GF-D8 (cell line): ENCODE measurements at regions not wholly inside any gene's neighbourhood (a gene's known extent, or its start where the extent isn't known, plus 50 kb on each side); places are given as distances from the start of the nearest gene placed in this dataset.
"Not testable (repeated sequence)": the region's sequence is repeated elsewhere in the genome, so short reads cannot be mapped to it uniquely, and the experiment has no call there.

Experiments used
- DNase-seq: peaks from one replicate; lab custom pipeline; 2025; lab: John Stamatoyannopoulos, UW

DNA sequence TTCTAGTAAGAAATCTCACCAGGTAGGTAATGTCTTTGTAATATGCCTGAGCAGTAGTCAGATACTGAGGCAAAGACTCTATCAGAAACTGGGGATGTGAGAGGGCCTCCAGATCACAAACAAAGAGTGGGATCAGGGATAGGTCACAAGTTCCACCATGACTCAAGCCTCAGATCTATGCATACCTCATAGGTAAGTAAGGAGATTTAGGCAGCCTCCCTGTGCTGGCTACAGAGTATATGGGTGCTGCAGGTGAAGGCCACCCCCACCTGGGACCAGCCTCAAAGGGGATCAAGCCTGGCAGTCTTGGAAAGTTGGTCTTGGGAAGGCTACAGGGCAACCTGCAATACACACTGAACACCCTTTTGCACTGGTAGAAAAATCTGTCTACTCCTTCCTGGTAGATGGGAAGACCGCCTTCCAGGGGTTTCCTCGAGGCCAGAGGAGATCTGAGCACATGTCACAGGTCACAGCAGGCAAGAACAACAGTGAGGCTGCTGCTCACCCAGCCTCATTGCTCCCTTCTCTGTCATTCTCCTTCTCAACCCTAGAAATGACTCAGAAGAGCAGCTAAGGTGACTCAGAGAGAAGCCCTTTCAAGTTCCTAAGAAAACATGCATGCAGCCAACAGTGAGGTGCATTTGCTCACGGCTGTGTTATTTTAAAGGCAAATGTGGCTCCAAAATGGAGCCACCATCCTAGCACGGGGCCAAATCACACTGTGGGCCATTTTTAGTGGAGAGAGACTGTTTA, 143.4 kb upstream of the CDKN3 start:
- no peak for DNase-seq

DNA sequence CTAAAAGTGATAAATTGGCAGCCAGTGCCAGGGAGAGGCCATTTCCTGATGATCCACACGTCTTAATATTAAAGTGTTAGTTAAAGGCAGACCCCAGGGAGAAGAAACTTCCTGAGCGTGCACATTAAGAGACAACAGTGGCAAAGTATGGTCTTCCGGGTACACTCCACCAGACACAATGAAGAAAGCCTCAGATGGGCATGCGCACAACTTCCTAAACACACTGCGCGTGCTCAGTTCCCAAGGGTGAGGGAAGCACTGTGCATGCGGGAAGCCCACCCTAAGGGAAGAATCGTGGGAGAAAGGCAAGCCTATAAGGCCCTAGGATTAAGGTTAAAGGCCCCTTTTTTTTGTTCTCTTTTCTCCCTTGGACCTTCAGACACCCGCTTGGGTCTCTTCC, 140.7 kb upstream of the CDKN3 start:
- DNase-seq = no peak

DNA sequence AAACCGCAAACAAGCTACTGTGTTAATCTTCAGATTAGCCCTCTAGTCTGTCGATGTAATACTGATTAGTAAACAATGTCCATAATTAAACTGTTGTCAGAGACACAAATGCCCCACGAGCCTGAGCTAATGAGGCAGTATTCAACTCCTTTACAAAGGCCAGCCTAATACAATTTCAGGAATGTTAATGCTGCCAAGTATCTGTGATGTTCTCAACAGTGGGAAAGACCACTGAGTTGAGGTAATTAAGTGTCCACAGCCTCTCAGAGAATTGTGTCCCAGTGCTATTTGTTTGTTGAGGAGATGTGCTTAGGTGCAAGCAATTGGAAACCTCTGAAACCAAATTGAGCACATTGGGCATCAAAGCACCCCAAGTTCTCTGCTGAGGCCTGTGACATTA, 139.4 kb upstream of the CDKN3 start:
- no peak for DNase-seq

DNA sequence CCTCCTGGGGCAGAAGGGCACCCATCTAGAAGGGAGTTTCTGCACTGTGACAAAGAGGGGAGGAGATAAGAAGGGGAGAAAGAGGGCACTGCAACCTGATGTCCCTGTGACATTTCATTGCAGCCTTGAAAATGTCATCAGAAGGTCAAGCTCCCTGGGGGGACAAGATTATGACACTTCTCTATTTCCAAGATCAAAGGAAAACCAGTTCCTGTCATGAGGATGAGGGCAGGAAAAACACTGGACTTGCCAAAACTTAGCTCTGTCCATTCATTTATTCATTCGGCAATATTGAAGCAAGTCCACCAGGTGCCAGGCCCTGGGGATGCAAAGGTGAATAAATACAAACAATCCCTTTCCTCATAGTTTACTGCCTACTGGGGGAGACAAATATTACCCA, 138.4 kb upstream of the CDKN3 start:
- DNase-seq = no peak

DNA sequence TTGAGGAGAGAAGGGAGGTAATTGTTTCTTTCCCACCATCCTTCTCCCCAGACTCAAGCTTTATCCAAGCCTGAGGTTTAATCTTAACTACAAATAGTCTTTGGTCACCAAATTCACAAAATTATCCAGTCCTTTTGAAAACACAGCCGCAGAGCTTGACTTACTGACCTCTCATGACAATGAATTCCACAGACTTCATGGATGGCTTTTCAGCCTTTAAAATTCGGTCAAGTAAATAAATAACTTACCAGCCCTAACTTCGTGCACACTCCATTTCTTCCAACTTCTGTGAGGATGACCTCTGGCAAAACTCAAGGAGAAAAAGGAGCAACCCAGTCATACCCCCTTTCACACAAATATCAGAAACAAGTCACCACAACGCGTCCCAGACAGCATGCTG, 137.0 kb upstream of the CDKN3 start:
- DNase-seq = no peak

DNA sequence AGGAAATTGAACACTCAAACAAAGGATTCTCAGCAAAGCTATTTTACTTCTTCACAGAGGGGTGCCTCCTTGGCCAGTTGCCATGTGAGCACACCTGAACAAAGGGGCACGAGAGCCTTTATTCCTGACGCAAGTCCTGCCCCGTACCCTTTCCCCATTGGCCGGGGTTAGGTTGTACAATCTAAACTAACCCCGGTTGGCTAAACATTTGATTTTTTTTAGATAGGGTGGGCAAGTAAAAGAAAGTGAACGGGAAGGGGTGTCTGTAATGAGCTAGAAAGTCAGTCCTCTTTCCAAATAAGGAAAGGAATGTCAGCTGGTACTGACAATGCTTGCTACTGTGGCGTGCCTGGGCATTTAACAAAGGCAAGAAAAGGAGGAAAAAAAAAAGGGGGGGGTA, 135.5 kb upstream of the CDKN3 start:
- DNase-seq = no peak

DNA sequence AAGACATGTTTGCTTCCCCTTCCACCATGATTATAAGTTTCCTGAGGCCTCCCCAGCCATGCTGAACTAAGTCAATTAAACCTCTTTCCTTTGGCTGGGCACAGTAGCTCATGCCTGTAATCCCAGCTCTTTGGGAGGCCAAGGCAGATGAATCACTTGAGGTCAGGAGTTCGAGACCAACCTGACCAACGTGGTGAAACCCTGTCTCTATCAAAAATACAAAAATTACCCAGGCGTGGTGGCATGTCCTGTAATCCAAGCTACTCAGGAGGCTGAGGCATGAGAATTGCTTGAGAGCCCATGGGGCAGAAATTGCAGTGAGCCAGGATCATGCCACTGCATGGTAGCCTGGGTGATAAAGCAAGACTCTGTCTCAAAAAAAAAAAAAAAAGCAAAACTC, 130.2 kb upstream of the CDKN3 start:
- DNase-seq = not testable (repeated sequence)

DNA sequence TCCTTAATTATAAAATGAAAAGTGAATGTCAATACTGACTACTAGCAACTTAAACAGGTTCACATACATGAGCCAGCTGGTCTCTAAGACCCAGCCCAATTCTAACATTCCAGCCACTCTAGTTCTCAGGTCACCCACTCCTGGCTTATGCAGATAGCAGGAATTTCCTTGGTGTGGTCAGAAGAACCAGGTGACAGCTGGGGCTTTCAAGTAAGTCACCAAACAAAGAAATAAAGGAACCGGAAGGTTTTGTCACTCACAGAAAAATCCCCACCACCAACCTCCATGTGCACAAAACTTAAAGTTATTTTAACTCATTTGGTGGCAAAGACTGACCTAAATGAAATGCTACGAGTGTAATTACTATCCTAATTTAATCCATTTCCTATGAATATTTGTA, 129.6 kb upstream of the CDKN3 start:
- no peak for DNase-seq

DNA sequence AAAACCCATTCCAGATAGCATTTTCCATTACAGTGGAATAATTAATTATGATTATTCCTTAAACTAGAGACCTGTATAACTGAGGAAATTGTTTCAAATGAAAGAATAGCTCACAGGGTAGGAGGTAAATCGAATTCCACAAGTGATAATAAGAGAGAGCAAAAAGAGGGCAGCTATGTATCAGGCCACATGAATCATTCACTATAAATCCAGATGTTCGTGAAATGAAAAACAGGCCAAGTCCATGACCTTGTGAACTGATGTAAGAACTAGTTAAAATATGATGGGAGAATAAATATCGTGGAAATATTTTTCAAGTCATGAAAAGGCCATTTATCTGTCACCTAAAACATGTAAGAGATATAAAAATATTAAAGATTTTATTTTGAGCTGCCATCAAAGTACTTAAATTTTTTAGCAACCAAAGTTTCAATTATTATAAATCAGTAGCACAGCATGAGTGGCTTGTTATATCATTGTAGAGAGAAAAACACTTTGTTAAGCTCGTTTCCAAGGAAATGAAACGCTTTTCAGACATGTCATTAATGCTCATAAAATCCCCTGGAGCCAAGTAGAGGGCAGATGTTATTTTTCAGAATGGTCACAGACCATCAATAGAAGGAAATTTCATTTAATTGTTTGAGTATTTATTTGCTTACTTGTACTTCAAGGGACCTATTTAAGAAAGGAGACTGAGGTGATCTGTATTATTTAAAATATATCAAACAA, 120.6 kb upstream of the CDKN3 start:
- DNase-seq = no peak

DNA sequence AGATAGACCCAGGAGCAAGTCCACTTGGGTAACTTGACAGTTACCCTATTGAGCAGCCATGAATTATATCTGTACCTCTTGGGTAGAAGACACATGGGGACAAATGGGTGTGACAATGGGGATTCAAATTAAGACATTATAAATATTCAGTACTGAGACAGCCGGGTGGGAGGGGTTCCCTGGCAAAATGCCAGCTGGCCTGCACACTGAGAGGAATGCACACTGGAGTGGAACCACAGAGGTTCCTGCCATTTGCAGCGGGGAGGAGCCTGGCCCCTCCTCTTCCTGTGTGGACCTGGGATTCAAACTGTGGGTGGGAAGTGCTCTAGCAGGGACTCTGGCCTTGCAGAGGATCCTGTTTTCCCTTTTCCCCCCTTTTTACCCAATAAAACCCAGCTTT, 118.7 kb upstream of the CDKN3 start:
- DNase-seq = no peak

DNA sequence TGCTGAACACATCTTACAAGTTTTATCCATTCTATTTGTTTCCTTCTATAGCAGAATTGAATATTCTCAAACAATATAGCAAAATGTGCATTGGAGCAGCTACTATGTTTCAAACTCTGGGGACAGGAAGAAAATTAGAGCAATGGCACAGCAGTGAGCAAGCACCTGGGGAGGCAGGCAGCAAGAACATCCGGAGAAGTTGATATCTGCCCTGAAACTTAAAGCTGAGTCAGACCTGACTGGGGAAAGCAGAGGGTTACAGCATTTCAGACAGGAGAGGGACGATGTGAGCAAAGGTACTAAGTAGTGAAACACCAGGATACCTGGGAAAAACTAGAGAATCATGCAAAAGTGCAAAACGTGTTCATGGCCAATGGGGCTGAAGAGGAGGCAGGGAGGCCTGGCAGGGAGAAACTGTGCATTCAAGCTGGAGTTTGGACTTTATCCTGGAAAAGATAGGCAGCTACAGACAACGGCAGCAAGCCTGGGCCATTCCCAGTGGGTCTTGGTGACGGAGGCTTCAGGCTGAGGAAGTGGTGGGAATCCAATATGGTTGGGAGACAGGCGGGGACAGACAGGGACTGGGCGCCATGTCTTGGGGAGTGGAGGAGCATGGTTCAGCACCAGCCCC, 118.0 kb upstream of the CDKN3 start:
- DNase-seq = no peak

DNA sequence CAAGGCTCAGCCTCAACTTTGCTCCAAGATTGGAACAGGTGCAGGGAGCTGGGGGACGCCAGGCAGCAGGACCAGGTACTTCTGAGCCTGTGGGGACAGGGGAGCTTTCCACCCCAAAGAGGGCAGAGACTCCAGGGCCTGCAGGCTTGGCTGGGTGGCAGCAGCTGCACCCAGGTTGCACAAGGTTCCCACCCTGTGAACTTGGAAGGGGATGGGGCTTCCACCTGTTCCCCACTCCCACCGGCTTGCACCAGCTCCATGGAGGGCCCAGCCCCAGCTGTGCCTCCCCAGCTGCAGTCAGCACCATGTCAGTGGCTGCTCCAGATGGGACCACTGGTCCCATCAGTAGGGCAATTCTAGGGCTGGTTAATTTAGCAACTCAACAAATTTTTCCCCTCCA, 114.0 kb upstream of the CDKN3 start:
- no peak for DNase-seq

DNA sequence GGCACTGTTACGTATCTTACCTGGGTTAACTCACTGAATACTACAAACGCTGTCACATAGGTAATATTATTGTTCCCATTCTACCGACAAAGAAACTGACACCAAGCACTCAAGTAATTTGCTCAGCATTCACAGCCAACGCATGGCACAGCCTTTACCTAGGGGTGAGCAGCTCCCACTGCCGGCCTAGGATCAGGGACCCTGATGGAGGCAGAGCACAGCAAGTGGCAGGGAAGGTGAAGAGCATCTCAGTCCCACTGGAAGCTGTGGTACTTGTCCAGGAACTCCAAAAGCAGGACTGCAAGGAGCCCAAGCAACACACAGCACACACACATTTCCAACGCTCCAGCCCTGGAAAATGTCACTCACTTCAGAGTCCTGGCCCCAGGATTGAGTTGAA, 111.8 kb upstream of the CDKN3 start:
- no peak for DNase-seq

DNA sequence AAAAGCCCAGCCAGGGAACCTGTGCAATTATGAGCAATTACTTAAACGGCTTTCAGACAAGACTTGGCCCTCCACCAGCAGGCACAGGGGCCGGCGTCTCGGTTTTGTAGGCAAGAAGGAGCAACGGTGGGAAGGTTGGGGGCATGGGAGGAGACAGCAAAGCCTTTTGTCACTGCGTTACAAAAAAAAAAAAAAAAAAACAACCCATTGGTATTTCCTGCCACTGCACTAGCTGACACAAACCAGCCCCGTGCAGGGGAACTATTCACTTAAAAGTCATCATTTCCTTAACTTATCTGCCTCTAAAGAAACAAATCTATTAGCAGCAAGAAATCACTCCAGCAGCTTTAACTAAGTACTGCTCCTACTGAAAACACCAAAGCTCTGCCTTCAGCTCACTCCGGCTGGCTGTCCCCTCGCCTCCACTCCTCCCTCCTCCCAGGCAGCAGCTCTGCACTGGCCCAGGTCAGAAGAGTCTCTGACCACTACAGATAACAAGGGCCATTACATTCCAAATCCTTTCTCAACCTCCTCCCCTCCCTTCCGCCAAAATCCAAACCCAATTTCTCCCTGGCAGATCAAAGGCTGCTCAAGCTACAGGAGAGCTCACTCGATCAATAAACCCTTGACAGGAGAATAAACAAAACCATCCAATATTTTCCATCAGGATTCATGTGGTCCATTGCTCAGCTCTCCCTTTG, 105.2 kb upstream of the CDKN3 start:
- DNase-seq = no peak

DNA sequence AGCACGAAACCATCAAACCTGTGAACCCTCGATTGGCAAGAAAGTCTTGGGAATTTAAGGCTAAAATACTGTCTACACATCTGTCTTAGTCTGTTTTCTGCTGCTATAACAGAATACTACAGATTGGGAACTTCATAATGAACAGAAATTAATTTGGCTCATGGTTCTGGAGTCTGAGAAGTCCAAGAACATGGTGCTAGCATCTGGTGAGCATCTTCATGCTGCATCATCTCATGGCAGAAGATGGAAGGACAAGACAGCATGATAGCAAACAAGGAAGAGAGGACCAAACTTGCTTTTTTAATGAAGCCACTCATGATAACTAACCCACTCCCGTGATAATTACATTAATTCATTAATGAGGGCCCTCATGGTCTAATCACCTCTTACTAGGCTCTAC, 102.0 kb upstream of the CDKN3 start:
- DNase-seq = no peak

DNA sequence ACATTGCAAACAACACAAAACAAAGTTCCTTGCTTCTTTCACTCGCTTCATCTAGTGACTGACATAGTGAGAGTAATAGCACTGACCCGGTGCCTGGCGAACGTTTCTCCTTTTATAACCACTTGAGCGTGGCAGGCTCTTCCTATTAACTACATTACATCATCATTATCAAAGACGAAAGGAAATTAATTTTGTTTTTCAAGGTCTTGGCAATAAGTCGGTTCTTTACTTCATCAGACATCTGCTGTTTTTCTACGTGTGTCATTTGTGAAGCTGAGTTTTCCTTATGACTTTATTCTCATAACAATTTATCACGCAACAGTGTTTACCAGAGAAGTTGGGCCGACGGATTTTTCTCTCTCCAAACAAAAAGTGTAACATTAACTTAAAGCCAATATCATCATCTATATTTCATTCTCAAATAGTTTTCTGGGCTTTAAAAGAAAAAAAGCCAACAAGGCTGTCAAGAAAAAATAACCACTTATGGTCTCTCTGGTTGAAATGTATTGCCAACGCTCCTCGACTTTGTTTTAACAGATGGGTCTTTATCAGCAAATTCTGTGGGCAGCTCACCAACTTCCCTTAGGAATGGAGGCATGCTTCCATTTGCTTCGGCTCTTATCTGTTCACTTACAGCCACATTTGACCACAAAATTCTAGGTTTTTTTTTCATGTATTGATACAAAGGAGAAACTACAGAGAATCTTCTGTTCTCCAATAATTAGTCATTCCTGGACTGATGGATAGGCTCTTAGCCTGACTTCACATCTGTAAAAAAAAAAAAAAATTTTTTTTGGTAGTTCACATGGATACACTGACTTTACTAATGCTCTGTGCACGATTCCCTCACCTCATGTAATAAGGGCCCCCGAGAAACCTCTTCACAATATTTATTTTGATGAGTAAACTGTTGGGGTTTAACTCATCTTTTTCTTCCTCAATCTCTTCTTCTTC, 97.1 kb upstream of the CDKN3 start:
- no peak for DNase-seq

DNA sequence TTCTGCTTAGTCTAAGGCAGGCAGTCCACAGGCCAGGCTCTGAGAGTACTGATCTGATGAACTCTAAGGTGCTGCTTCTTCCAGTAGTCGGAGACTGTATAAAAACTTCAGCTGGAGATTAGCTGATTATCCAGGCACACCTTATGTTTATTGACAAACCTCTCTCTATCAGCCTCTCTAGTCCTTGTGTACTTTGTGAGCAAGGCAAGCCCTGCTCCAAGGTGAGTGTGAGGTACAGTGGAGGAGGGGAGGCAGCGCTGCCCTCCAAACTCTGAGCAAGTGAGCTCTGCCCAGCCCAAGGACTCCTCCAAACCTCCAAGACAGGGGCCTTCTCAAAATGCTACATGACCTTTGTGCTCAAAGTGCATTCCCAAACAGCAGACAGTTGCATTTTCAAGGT, 95.9 kb upstream of the CDKN3 start:
- DNase-seq = no peak

DNA sequence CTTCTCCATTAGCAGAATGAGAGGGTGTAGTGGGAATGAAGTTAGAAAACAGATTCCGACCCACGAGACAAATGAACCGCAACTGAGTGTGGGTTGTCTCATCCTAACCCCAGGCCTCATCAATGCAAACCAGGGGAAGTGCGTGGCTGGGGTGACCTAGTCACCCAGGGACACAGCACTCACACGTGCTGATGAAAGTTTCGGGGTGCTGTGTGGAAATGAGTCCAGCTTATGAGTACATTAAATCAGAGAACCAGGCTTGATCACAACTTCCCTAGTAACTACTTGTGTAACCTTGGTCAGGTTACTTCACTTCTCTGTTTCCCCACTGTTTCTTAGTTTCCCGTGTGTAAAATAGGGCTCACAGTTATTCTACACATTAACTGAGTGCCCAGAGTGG, 95.4 kb upstream of the CDKN3 start:
- DNase-seq = no peak

DNA sequence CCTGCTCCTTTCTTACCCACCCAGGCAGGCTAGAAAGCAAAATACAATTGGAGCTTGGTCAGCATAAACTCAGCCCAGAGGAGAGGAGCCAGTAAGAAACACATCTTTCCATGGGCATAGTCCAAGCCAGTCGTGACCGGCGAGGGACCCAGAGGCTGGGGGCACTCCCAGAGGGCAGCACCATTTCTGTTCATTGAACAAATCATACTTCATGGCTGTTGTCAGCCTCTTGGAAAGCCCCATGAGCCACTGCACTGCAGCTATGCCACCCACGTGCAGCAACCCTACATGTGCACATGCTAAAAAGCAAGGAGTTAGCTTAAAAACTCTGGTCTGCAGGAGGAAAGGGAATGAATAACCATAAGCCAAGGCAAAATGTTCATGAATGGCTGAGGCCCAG, 90.0 kb upstream of the CDKN3 start:
- DNase-seq = no peak

DNA sequence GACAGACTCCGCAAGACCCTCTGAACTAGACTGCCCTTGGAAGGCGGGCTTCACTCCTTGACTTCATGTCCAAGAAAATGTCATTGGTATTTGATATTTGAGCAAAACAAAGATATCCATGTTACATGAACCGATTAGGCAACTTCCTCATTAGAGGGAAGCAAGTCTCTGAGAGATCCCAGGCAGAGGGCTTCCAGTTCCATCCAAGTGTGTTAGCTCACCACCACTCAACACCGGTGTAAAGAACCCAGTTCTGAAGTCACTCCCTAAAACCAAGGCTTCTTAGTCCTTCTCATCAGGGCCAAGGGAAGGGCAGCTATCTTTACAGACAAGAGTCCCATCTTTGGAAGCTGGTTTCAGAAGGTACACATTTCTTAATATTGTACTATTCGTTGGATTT, 87.2 kb upstream of the CDKN3 start:
- no peak for DNase-seq

DNA sequence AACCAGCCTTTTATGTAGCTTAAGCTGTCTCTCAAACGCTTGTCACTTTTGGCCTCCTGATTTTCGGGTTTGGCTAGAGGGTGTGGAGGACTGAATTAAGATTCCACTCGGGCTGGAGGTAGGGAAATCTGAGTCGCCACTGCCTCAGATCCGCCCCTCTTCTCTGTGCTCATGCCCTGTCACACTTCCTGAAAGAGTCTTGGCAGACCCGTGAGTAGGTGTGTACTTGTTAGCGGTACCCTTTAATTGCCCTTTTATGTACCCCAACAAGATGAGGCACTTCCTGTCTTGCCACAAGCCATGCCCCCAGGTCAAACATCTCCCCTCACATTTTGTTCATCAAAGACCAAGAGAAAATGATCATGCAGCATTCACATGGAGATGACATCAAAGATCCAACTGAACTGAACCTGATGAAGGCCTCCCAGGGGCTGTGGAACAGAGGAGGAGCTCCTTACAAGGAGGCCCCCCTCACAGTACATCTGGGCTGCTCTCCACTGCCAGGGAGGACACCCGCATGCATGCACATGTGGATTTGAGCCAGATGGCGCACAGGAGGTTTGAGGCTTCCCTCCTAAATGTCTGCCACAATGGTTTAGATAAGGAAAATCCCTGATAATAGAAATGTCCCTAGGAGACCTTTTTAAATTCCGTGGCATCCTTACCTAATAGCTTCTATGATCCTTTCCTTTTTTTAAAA, 86.5 kb upstream of the CDKN3 start:
- DNase-seq = no peak
